ENCODE measurements at regions not wholly inside any gene's neighbourhood (a gene's known extent, or its start where the extent isn't known, plus 50 kb on each side); places are given as distances from the start of the nearest gene placed in this dataset.

DNA sequence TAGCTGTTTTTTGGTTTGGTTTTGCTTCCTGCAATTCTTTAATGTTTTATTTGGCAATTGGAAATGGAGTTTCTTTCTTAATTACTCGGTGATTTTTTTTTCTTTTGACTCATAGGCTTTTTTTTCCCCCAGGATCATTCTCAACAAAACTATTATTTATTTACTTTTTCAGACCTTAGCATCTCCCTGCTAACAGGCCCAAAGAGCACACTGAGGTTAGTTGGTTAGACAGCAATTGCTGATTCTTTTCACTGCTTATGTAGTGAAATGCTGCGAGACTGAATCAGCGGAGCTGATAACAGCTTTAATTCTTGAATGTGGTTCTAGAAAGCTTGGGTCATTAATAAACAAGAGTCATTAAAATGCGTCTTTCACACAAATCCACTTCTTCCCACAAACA, 79.1 kb upstream of the ZFP64 start:
- Mint-ChIP-seq H3K4me3 (no peak overlapping the region), H3K9me3 (peaks cover 0 to 3% (median 0%) of the 10 kb centered on the region in 7 donors), H3K27ac (no peak overlapping the region), H3K27me3 (ENCODE audit: low read depth in 3 of 3) (peaks cover 2 to 8% (median 5%) of the 10 kb centered on the region in 3 donors), H3K36me3 (no peaks in the 10 kb centered on the region), H3K4me1 (peaks cover 5% of the 10 kb centered on the region)
- Histone ChIP-seq H4K20me1 (ENCODE audit: insufficient read depth, low read length) (no peaks in the 10 kb centered on the region), H3K27me3 (ENCODE audit: control insufficient read depth in 2 of 2, insufficient read depth in 2 of 2, low read length in 2 of 2) (no peaks in the 10 kb centered on the region), H3K79me2 (ENCODE audit: insufficient read depth, low read length) (no peaks in the 10 kb centered on the region), H2AFZ (ENCODE audit: insufficient read depth, low read depth, low read length, poor library complexity, severe bottlenecking) (no peak overlapping the region), H3K27ac (ENCODE audit: low read depth in 1 of 2, low read length in 2 of 2) (no peak overlapping the region), H3K9me3 (replicated peaks in 1 of 2; ENCODE audit: control insufficient read depth in 1 of 2, insufficient read depth in 1 of 2, low read length in 2 of 2) (no peaks in the 10 kb centered on the region), H3K4me1 (ENCODE audit: control insufficient read depth in 1 of 2, insufficient read depth in 2 of 2, low read length in 2 of 2) (no peaks in the 10 kb centered on the region), H3K4me3 (replicated peaks in 1 of 3; ENCODE audit: low read depth in 2 of 3, low read length in 3 of 3) (no peak overlapping the region), H3K36me3 (replicated peaks in 1 of 2; ENCODE audit: control insufficient read depth in 1 of 2, insufficient read depth in 2 of 2, low read length in 2 of 2) (no peaks in the 10 kb centered on the region), H3K9ac (ENCODE audit: insufficient read depth, low read length, poor library complexity, severe bottlenecking) (no peak overlapping the region), H3K4me2 (replicated peaks; ENCODE audit: extremely low read depth, low read length, poor library complexity, severe bottlenecking) (no peak overlapping the region)
- no CpG with 5 or more reads among the region's 4 CpGs for WGBS (ENCODE audit: insufficient coverage)
- DNase-seq = no peak
- TF ChIP-seq, protein P1, sequence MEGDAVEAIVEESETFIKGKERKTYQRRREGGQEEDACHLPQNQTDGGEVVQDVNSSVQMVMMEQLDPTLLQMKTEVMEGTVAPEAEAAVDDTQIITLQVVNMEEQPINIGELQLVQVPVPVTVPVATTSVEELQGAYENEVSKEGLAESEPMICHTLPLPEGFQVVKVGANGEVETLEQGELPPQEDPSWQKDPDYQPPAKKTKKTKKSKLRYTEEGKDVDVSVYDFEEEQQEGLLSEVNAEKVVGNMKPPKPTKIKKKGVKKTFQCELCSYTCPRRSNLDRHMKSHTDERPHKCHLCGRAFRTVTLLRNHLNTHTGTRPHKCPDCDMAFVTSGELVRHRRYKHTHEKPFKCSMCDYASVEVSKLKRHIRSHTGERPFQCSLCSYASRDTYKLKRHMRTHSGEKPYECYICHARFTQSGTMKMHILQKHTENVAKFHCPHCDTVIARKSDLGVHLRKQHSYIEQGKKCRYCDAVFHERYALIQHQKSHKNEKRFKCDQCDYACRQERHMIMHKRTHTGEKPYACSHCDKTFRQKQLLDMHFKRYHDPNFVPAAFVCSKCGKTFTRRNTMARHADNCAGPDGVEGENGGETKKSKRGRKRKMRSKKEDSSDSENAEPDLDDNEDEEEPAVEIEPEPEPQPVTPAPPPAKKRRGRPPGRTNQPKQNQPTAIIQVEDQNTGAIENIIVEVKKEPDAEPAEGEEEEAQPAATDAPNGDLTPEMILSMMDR (IDR thresholded peaks at IDR 0.05) = no peak
- intact Hi-C loops (cut with micrococcal nuclease) = no loop called here

DNA sequence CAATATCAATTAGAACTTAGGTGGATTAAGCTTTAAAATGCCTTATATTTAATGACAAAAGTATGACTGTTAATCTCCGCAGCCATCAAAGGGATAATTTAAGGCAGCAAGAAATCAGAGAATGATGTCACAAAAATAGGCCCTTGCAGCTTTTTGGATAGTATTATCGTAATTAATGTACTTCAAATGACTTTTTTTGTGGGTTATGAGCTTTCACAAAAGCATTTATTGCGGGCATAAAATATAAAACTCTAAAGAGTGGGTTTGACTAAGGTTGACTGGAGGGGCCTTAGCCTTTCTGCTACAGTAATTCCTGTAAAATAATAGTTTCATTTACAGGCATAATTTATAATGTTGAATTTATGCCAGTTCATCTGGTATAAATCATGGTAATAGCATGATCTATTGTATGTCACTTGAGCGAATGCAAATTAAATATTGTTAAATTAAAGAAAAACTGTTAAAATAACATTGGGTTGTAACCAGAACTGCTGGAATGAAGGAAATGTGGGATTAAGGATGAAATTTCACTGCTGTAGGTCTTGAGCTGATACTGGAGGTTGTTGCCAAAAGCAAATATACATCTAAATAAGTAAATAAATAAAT, 78.5 kb upstream of the ZFP64 start:
- Histone ChIP-seq H4K20me1 (ENCODE audit: insufficient read depth, low read length) (no peaks in the 10 kb centered on the region), H3K9ac (ENCODE audit: insufficient read depth, low read length, poor library complexity, severe bottlenecking) (no peak overlapping the region), H2AFZ (ENCODE audit: insufficient read depth, low read depth, low read length, poor library complexity, severe bottlenecking) (no peak overlapping the region), H3K27me3 (ENCODE audit: control insufficient read depth in 2 of 2, insufficient read depth in 2 of 2, low read length in 2 of 2) (no peaks in the 10 kb centered on the region), H3K4me1 (ENCODE audit: control insufficient read depth in 1 of 2, insufficient read depth in 2 of 2, low read length in 2 of 2) (no peaks in the 10 kb centered on the region), H3K79me2 (ENCODE audit: insufficient read depth, low read length) (no peaks in the 10 kb centered on the region), H3K36me3 (replicated peaks in 1 of 2; ENCODE audit: control insufficient read depth in 1 of 2, insufficient read depth in 2 of 2, low read length in 2 of 2) (no peaks in the 10 kb centered on the region), H3K4me2 (replicated peaks; ENCODE audit: extremely low read depth, low read length, poor library complexity, severe bottlenecking) (no peak overlapping the region), H3K9me3 (replicated peaks in 1 of 2; ENCODE audit: control insufficient read depth in 1 of 2, insufficient read depth in 1 of 2, low read length in 2 of 2) (no peaks in the 10 kb centered on the region), H3K4me3 (replicated peaks in 1 of 3; ENCODE audit: low read depth in 2 of 3, low read length in 3 of 3) (no peak overlapping the region), H3K27ac (ENCODE audit: low read depth in 1 of 2, low read length in 2 of 2) (no peak overlapping the region)
- no peaks in the 10 kb centered on the region for H3K36me3 Mint-ChIP-seq
- H3K27me3 Mint-ChIP-seq (ENCODE audit: low read depth in 3 of 3) = peaks cover 2 to 10% (median 5%) of the 10 kb centered on the region in 3 donors
- 100% methylated on average over 1 of the region's 4 CpGs for WGBS (ENCODE audit: insufficient coverage)
- H3K4me3 Mint-ChIP-seq = no peak overlapping the region
- DNase-seq = no peak
- H3K4me1 Mint-ChIP-seq = peaks cover 5% of the 10 kb centered on the region
- TF ChIP-seq, protein P1 (IDR thresholded peaks at IDR 0.05) = no peak
- no peak overlapping the region for H3K27ac Mint-ChIP-seq
- peaks cover 0 to 3% (median 0%) of the 10 kb centered on the region in 7 donors for H3K9me3 Mint-ChIP-seq
- intact Hi-C loops (cut with micrococcal nuclease) = no loop called here

Data from CD14-positive monocyte (primary cell).